ENCODE measurements at regions not wholly inside any gene's neighbourhood (a gene's known extent, or its start where the extent isn't known, plus 50 kb on each side); places are given as distances from the start of the nearest gene placed in this dataset.

- TF ChIP-seq CTCF (conservative IDR thresholded peaks at IDR 0.05 in 1 of 2, IDR thresholded peaks at IDR 0.05 in 1 of 2; ENCODE audit: low read depth in 1 of 2, low read length in 2 of 2) (no peak), EZH2 (IDR thresholded peaks at IDR 0.05; ENCODE audit: low read length, missing control alignments) (no peak)
Measured at GRCh38 chr12:75865315-75865714, 166.3 kb downstream of the PHLDA1 start.
